Ramos (cell line): ENCODE measurements at regions not wholly inside any gene's neighbourhood (a gene's known extent, or its start where the extent isn't known, plus 50 kb on each side); places are given as distances from the start of the nearest gene placed in this dataset.

Experiments used
- in situ Hi-C: fragments of 300-500 bp; cut with MboI; formaldehyde crosslinking; loops from one replicate; pipeline ENCODE4 v1.14.3; 2022; ENCODE audit warnings: low sequenced_read_pairs; ENCODE audit not compliant: unreplicated experiment

DNA sequence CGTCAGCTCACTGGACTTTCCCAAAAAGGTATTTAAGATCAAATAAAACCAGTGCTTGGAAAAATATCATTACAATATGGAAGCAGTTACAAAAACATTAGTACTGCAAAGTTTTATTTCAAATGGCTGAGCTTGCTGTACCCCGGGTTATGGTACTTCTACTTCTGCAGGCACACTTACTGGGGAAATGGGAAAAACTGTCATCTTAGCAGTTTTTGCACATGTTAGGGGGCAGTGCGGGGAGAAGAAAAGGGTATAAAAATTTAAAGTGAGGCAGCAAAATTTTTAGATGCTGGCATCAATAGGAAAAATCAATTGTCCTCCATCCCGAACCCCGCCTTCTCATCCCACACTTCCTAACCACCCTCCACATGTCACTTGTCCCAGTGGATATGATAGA, 133.4 kb downstream of the ATG4C start:
- in situ Hi-C loops, result no loop called here

DNA sequence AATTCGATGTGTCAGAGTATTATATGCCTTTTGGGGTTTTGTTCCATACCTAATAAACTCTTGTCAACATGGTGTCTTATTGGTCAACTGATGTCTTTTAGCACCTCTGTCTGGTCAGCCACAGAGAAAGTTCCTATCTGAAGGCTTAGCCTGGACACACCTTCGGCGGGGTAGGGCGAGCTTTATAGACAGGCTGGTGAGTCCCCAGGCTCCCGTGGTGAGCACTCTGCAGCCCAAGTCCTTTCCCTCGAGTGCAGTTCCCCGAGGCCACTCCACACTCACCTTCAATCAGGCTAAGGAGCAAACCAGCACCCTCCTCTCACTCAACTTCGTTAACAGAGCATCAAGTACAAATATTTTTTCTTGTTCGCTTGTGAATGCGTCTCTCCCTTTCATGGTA, 133.9 kb downstream of the ATG4C start:
- in situ Hi-C loops, result no loop called here

DNA sequence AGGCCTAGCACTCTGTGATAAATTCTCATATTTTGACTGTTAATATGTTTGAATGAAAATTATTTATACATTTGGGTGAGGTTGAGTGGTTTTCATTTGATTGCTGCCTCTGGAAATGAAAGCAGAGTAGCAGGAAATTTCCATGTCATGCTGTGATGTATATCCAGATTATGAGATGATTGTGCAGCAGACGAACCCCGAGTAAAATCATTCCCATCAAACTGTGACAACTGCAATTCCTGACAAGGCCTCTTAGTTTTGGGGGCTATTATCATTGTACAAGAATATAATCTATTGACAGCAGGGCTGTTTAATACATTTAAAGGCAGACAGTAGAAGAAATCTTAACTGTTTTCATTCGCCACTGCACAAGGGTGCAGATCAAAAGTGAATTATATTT, 134.8 kb downstream of the ATG4C start:
- in situ Hi-C loops, result no loop called here

DNA sequence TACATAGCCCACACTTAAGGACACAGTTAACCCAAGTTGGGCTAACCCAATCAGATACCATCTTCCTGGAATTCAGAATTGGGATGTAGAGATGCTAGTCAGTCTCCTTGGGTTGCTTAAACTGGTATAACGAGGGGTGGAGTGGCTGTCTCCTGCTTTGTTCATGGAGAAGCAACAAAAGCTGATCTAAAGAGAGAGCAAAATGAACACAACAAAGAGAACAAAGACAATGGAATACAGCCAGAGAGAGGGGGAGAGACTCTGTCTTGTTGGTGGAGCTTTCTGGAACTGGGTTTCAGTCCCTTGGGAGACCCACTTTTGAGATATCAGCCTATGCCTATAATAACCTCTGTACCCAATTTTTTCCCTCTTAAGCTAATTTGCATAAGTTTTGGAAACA, 138.1 kb downstream of the ATG4C start:
- in situ Hi-C loops, result no loop called here

DNA sequence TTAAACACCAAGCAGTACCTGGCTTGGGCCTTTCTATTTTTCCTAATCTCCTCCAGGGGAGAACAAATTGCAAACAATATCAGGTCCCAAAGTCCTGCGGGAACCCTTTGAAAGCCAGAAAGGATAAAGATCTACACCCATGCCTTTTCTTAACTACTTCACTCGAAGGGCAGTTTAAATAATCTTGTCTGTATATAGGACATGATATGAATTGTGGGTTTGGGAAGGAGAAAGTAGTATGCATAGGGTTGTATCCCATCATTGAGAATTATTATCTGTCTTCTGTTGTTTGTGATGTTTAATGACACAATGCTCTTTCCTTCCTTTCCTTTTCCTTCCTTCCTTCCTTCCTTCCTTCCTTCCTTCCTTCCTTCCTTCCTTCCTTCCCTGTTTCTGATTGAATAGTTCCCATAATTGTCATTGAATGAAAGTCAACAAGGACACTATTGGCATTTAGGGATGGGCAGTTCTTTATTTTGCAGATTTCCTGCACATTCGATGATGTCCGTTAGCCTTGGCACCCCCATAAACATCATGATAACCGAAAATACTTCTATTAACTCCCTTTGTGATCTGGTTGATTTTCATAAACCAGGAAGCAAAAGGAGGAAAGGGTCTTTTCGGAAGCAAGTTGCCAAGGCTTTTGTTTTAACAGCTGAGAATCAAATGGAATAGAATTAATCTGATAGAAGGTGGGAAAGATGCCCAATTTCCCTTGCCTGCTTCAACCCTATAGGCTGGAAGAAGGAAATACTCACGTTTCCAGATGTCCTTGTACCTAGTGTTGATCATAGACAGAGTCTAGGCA, 141.3 kb downstream of the ATG4C start:
- in situ Hi-C loops, result no loop called here

DNA sequence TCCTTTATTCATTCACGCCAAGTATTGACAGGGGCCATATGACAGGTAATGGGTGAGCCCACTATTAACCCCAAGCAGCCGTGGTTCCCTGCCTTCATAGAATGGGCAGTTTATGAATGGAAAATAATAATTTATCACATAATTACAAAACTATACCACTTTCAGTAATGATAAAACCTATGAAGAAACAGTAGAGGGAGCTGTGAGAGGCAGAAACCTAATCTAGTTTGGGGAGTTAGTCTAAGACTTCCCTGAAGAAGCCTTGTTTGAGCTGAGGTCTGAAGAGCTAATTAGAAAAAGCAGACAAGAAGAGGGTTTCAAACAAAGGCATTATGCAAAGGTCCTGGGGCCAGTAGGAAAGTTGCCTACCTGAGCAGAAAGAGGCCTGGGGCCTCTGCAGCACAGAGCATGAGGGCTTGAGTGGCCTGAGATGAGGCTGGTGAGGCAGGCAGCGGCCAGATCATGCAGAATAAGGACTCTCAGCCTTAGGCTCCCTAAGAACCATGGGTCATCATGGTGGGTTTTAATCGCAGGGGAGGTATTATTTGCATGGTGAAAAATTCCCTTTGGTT, 142.8 kb downstream of the ATG4C start:
- in situ Hi-C loops, result no loop called here

DNA sequence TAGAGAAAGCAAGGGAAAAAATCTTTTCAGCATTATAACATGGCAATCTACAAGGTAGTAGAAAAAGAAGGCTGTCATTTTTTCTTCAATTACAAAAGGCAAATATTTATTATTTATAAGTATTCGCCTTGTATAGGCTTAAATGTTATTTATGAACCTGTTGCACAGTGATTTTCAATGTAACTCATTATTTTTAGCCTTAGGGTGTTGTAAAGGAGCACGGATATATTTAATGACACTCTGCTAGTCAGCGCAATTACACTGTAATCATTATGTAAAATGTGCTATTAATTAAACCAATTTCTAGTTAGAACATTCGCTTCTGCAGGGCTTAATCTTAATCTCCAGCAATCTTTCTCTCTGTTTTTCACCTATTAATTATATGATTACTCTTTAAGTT, 145.0 kb downstream of the ATG4C start:
- in situ Hi-C loops, result no loop called here

DNA sequence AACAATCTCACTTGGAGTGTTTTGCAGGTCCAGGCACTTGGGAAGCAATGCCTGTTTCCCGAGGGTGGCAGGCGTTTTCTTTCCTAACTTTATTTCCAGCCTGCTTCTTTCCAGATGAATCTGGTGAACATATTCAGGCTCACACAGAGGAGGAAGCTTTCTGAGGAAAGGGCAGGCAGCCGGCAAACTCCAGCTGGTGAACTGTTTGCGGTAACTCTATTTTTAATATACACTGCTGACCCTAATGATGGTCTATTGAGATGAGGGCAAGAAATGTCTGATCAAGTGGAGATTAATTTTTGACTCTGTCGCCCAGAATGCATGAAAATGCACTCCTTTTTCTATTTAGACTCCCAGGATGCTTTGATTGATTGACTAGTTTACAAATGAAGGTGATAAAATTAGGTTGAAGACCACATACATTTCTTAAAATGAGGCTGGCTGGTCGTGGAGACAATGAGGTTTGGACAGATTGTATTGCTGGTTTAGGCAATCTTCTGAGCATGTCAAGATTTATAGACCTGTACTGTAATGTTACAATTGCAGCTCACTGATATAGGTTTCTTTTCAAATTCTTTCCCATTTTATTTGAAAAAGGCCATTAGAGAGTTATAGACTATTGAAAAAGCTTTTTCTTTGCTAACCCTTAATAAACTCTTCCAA, 153.8 kb downstream of the ATG4C start:
- in situ Hi-C loops, result no loop called here

DNA sequence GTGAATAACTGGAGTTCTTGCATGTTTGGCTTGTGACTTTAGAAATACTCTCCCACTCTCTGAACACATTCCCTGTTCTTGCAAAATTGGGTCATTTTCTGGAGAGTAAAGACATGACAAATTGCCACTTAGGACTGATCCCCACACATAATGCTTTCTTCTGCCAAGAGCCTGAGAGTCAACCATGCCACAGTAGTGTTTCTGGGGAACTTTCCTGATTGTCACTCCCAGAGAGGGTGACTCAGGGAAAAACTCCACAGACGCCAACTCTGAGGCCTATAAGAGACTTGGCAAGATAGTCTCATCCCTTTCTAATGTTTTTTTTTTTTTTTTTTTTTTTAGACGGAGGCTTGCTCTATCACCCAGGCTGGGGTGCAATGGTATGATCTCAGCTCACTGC, 157.8 kb downstream of the ATG4C start:
- in situ Hi-C loops, result no loop called here

DNA sequence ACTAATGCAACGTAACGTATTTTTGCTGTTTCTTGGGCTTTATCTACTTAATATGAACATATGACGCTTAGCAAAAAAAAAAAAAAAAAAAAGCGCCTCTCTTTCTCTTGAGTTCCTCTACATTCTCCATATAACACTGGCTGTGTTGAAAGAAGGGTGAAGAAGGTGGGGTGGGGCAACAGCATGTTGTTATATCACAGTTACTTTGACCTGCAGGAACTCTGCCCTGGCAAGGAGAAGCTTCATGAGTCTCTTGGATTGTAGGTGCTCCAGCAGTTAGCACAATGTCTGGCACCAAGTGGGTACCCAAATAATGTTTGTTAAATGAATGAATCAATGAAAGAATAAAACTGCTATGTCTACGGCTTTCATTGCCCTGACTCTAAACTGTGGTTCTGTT, 162.6 kb downstream of the ATG4C start:
- in situ Hi-C loops, result no loop called here

DNA sequence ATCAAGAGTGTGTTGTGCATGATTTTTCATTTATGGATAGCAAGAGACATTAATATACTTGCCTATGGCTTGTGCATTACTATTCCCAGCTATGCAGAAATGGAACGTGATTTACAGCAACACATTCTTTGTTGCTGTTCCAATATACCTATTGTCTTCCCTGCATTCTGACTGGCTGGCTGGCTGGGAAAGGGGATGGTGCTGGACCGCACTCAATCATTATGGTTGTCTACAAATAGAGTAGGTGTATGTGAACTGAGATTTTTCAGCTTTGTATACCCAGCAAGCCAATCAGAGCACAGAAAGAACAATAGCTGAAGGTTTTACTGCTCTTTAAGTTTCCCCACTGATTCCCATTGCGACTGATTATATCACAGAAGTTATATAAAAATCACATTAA, 167.5 kb downstream of the ATG4C start:
- in situ Hi-C loops, result no loop called here

DNA sequence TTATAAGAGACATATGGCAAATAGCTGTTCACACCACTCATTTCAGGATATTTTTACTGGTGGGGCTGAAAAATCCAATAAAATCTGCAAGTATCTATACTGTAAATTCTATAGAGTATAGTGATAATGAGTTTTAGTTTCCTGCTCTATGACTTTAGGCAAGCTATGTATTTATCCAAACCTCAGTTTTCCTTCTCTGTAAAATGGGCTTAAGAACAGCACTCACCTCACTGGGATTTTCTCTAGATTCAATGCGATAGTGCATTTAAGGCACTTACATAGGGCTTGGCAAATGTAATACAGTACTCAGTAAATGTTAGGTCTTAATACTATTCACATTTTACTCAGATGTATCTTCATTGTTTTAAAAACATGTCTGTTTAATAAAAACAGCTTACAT, 168.7 kb downstream of the ATG4C start:
- in situ Hi-C loops, result no loop called here

DNA sequence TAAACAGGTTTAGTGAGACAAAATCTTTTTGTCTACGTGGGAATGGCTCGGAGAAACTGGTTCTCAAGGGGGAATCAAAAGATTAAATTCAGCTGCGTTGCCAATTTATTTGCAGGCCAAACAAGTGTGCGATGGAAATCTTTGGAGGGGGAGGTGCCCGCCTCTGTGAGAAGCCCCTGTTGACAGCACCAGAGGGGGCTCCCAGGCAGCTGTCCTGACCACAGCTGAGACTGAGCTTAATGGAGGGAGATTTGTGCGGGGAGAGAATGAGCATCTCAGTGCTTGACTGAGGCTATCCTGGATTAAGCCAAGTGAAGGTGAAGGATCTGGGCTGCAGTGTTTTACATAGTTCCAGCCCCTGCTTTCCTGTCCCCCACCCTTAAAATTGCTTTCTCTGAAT, 169.7 kb downstream of the ATG4C start:
- in situ Hi-C loops, result no loop called here

DNA sequence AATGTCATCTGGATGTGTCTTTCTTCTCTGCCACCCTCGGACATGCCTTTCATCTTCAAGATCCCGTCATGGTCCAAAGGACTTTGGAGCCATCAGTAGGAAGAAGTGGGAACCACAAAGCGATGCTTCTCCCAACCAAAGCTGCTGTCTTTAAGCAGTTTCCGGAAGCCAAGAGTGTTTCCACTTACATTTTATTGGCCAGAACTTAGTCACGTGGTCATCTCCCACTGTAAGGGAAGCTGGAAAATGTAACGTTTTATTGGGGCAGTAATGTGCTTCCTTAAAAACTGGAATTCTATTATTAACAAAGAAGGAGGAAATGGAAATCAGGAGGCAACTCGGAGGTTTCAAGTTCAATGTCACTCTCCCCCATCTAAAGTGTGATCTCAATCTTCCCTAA, 170.8 kb downstream of the ATG4C start:
- in situ Hi-C loops, result no loop called here

DNA sequence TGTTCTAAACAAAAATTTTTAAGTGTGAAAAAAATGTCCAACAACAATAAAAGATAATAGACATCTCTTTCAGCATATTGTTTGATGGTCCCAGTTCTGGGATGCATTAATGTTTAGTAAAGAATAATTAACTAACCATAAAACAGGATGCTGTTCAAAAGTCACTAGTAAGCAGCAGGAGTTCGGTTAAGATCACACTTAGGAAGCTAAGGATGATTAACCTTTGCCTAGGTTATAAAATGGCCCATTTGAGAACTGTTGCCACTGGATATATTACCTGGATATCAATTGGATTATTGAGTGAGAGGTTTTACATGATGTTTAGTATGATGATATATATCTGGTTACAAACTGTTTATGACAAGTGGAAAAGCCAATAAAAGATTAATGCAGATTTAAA, 171.7 kb downstream of the ATG4C start:
- in situ Hi-C loops, result no loop called here

DNA sequence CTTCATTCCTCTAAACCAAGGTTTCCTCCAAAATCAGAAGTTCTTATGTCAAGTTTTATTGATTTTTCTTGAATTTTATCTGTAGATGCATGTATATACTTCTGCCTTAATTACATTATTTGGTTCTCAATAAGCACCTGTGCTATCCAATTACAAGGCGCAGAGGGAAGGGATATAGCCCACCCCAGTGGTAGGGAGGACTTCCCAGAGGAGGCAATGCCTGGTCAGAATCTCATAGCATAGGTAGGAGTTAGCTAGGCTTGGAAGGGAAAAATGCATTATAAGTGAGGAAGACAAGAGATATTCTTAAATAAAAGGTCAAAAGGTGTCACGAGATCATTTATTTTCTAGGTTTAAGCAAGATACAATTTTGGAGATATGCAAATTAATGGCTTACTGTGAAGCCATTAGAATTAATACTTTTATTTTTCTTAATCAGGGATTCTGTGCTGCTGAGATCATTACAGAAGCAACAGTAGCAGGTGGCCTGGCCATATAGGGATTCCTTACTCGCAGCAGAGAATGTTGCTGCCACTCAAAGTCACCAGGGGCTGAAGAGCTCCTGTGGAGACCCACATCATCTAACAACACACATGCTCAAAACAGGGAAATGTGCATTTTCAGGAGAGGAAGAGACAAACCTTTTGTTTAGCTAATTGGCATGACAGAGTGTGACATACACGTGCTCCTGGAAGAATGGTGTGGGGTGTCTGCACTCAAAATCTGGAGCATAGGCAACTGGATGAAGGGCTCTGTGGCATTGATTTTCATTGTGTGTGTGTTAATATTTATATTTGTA, 178.3 kb downstream of the ATG4C start:
- in situ Hi-C loops, result no loop called here

DNA sequence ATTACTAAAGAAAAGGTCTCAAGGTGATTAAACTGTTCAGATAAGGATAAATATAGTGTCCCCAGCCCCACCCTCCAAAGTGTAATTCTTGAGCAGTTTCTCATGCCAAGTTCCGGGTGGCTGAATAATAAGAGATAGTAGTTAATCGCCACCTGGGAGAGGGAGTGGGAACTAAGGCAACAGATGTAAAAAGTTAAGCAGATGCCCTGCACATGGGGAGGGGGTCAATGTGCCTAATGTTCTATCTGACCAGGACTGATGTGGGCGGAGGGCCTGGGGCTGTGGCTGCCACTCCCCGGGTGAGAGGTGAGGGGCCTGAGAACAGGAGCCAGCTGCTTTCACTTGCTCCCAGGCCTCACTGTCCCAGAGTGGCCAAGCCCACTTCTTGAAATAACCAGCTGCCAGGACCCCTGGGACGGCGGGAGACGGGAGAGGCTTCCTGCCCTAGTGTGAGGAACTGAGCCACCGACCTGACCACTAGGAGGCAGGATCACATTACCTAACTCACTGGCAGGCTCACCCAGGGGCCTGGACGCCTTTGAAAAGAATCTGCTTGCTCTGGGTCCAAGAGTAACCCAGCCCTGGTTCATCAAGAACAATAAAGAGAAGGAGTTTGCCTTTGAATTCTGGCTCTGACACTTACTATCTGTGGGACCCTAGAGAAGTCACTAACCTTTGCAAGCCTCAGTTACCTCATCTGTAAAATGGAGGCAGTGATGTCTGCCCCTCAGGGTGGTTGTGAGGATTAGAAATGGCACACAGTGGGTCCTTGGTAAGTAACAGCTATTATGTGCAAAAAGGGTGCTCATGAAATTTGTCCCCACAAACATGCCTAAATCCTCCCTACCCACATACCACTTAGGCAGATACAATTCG, 179.2 kb downstream of the ATG4C start:
- in situ Hi-C loops, result no loop called here

DNA sequence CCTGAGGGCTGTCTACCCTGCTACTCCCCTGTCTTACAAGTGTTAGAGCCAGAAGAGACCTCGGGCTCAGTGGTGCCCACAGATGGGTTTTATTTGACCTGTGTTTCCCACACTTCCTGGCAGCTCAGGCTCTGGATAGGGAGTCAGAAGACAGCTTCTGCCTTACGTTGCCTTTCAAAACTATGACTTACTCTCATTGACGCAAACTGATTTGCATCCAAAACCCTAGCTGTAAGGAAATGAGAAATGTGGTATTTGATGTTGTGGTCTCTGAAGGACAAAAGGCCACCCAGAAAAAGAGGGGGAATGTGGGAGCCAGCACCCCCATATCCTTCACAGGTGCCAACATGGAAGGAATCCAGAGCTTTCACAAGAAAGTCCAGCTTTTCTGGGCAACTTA, 180.2 kb downstream of the ATG4C start:
- in situ Hi-C loops, result no loop called here

DNA sequence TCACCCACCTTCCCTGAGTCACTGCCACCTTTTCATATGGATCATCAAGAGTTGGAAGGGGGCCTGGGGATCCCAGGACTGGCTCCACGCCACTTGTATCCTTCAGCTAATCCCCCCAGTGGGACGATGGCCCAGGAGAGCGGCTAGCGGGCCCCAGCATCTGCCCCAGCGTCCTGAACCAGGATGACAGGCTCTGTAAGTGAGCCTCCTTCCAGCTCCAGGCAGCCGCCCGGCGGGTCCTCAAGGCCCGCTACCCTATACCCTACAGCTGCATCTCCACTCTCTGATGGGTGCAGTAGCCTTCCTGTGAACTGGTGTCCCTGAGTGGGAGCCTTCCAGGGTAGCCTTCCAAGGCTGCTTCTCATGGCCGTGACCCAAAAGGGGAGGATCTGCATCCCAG, 183.1 kb downstream of the ATG4C start:
- in situ Hi-C loops, result no loop called here

DNA sequence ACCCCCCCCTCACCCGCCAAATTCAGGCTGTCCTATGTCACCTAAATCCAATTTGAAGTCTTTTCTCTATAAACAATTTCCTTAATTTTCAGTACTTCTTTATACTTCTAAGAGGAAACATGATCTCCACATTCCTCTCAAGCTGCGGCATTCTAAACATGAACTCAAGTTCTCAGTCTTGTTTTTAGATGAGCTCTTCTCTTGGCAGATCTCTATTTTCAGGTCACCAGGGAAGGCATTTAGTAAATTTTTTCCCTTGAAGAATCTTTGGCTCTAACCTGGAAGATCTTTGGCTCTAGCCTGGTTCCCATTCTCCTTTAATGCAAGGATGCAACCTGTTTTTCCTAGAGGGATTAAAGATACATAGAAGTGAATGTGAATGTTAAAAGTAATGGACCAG, 193.4 kb downstream of the ATG4C start:
- in situ Hi-C loops, result no loop called here
